ENCODE measurements at regions not wholly inside any gene's neighbourhood (a gene's known extent, or its start where the extent isn't known, plus 50 kb on each side); places are given as distances from the start of the nearest gene placed in this dataset.

GRCh38 chr11:109772892-109773291 is 320.3 kb upstream of the ZC3H12C start:
- no peaks in the 10 kb centered on the region for H3K36me3 ChIP-seq (replicated peaks; ENCODE audit: insufficient read depth, low read length)
- H3K79me2 ChIP-seq (ENCODE audit: low read length) = no peaks in the 10 kb centered on the region
- no peaks in the 10 kb centered on the region for H4K20me1 ChIP-seq (ENCODE audit: insufficient read depth, low read length)
- no peaks in the 10 kb centered on the region for H3K9me2 ChIP-seq (replicated peaks; ENCODE audit: insufficient read depth, low read length)
- no peak for TF ChIP-seq EZH2phosphoT487 (IDR thresholded peaks at IDR 0.05; ENCODE audit: low read length)
- TF ChIP-seq EZH2 (optimal IDR thresholded peaks at IDR 0.05; ENCODE audit: low read depth, low read length) = no peak
- no peak for TF ChIP-seq CTCF (IDR thresholded peaks at IDR 0.05; ENCODE audit: low read length)
- no peaks in the 10 kb centered on the region for H3F3A ChIP-seq (ENCODE audit: insufficient read depth, low read length)
- no peak for DNase-seq
- H3K9ac ChIP-seq (ENCODE audit: low read length) = no peak overlapping the region
- H3K27ac ChIP-seq (ENCODE audit: low read length) = no peak overlapping the region
- no peaks in the 10 kb centered on the region for H3K9me3 ChIP-seq (replicated peaks; ENCODE audit: insufficient read depth, low read length)
- H3K4me1 ChIP-seq (ENCODE audit: low read length) = no peaks in the 10 kb centered on the region
- no peak overlapping the region for H3K4me2 ChIP-seq (ENCODE audit: low read depth, low read length)
- no peak overlapping the region for H3K4me3 ChIP-seq (ENCODE audit: low read length)
- H3K27me3 ChIP-seq (replicated peaks; ENCODE audit: insufficient read depth, low read length) = no peaks in the 10 kb centered on the region
- H2AFZ ChIP-seq (ENCODE audit: low read length) = no peak overlapping the region

GRCh38 chr11:109775686-109776085 is 317.5 kb upstream of the ZC3H12C start:
- Histone ChIP-seq H2AFZ (ENCODE audit: low read length) (no peak overlapping the region), H3K9ac (ENCODE audit: low read length) (no peak overlapping the region), H3K4me2 (ENCODE audit: low read depth, low read length) (no peak overlapping the region), H3K79me2 (ENCODE audit: low read length) (no peaks in the 10 kb centered on the region), H3K4me3 (ENCODE audit: low read length) (no peak overlapping the region), H3K9me2 (replicated peaks; ENCODE audit: insufficient read depth, low read length) (no peaks in the 10 kb centered on the region), H3K27me3 (replicated peaks; ENCODE audit: insufficient read depth, low read length) (no peaks in the 10 kb centered on the region), H3K27ac (ENCODE audit: low read length) (no peak overlapping the region), H4K20me1 (ENCODE audit: insufficient read depth, low read length) (no peaks in the 10 kb centered on the region), H3K36me3 (replicated peaks; ENCODE audit: insufficient read depth, low read length) (no peaks in the 10 kb centered on the region), H3K9me3 (replicated peaks; ENCODE audit: insufficient read depth, low read length) (no peaks in the 10 kb centered on the region), H3K4me1 (ENCODE audit: low read length) (0 out of 2 replicates have a peak, but pooled peaks cover under 1% of the 10 kb centered on the region), H3F3A (ENCODE audit: insufficient read depth, low read length) (no peaks in the 10 kb centered on the region)
- TF ChIP-seq EZH2phosphoT487 (IDR thresholded peaks at IDR 0.05; ENCODE audit: low read length) = no peak
- no peak for TF ChIP-seq EZH2 (optimal IDR thresholded peaks at IDR 0.05; ENCODE audit: low read depth, low read length)
- TF ChIP-seq CTCF (IDR thresholded peaks at IDR 0.05; ENCODE audit: low read length) = no peak
- DNase-seq = no peak

GRCh38 chr11:109783014-109783413 is 310.2 kb upstream of the ZC3H12C start:
- H3K36me3 ChIP-seq (replicated peaks; ENCODE audit: insufficient read depth, low read length) = no peaks in the 10 kb centered on the region
- peak overlapping the region; percentile 69 for H3K4me2 ChIP-seq (ENCODE audit: low read depth, low read length)
- no peak for DNase-seq
- H3K4me1 ChIP-seq (ENCODE audit: low read length) = peaks cover 45% of the 10 kb centered on the region
- TF ChIP-seq EZH2 (optimal IDR thresholded peaks at IDR 0.05; ENCODE audit: low read depth, low read length) = no peak
- TF ChIP-seq EZH2phosphoT487 (IDR thresholded peaks at IDR 0.05; ENCODE audit: low read length) = no peak
- TF ChIP-seq CTCF (IDR thresholded peaks at IDR 0.05; ENCODE audit: low read length) = no peak
- no peaks in the 10 kb centered on the region for H3K27me3 ChIP-seq (replicated peaks; ENCODE audit: insufficient read depth, low read length)
- H3K9me3 ChIP-seq (replicated peaks; ENCODE audit: insufficient read depth, low read length) = no peaks in the 10 kb centered on the region
- H3F3A ChIP-seq (ENCODE audit: insufficient read depth, low read length) = peaks cover 17% of the 10 kb centered on the region
- peak overlapping the region; percentile 86; the same call in 1 of the 2 replicates for H3K27ac ChIP-seq (ENCODE audit: low read length)
- H3K4me3 ChIP-seq (ENCODE audit: low read length) = no peak overlapping the region
- 0 out of 2 replicates have a peak overlapping the region, but pooled peaks have one; percentile 58 for H2AFZ ChIP-seq (ENCODE audit: low read length)
- no peaks in the 10 kb centered on the region for H4K20me1 ChIP-seq (ENCODE audit: insufficient read depth, low read length)
- H3K9ac ChIP-seq (ENCODE audit: low read length) = no peak overlapping the region
- no peaks in the 10 kb centered on the region for H3K9me2 ChIP-seq (replicated peaks; ENCODE audit: insufficient read depth, low read length)
- no peaks in the 10 kb centered on the region for H3K79me2 ChIP-seq (ENCODE audit: low read length)
